Limb (tissue), 2 donors: ENCODE measurements at regions not wholly inside any gene's neighbourhood (a gene's known extent, or its start where the extent isn't known, plus 50 kb on each side); places are given as distances from the start of the nearest gene placed in this dataset.
"Not testable (repeated sequence)": the region's sequence is repeated elsewhere in the genome, so short reads cannot be mapped to it uniquely, and the experiment has no call there.

ENCODE experiments used
- DNase-seq, 2 donors: peaks; one replicate each; pipeline ENCODE4 v3.0.0-alpha.2; 2016; ENCODE audit errors: extremely low spot score in 2 of 2

DNA sequence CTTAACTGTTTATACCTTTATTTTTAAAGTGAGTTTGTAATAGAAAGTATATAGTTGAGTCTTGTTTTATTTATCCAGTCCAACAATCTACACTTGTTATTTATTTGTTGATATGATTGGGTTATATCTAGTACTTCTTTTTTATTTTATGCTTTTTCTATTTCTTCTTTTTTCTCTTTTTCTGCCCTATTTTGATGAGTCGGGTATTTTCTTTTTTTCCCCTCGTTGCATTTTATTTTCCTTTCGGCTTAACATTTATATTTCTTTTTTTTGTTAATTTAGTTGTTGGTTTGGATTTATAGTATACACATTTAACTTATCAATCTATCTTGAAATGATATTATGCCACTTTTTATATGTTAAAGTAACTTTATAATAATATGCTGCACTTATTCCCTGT lies 111.7 kb upstream of the IZUMO3 start:
- DNase-seq: no peak

DNA sequence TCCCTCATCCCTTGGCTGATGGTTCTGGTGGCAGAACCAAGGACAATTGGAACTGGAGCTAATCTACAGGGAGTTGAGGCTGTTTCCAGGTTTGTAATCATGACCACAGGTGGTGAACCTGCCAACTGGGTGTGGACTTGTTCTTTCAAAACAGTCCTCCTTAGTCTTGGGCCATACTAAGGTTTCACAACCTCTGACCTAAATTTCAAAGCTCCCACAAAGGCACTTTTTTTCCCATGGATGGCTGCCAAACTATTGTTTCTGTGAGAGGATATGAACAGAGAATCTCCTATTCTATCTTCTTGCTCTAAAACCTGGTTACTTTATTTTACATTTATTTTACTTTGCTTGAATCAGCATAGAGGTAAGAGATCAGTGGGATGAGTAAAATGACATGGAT lies 106.5 kb upstream of the IZUMO3 start:
- no peak for DNase-seq

DNA sequence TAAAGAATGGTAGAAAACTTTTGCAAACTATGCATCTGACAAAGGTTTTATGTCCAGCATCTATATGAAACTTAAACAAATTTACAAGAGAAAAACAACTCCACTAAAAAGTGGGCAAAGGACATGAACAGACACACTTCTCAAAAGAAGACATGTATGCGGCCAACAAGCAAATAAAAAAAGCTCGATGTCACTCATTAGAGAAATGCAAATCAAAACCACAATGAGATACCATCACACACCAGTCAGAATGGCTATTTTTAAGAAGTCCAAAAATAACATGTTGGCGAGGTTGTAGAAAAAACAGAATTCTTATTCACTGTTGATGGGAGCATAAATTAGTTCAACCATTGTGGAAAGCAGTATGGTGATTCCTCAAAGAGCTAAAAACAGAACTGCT lies 83.1 kb upstream of the IZUMO3 start:
- DNase-seq: not testable (repeated sequence)

DNA sequence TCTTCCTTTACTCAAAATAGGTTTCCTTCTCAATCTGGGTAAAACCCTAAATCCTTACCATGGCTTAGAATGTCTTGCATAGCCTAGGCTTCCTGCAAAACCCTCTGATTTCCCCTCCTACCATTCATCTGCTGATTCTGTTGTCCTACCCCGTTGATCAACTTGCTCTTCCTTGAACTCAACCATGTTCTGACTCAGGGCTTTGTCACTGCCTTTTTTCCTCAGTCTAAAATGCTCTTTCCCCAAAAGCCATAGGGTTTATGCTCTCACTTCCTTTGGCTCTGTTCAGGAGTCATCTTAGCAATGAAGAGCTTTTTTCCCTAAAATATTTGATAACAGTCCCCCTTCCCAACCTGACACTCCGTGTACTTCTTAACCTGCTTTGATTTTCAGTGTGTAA lies 79.4 kb upstream of the IZUMO3 start:
- DNase-seq: no peak

DNA sequence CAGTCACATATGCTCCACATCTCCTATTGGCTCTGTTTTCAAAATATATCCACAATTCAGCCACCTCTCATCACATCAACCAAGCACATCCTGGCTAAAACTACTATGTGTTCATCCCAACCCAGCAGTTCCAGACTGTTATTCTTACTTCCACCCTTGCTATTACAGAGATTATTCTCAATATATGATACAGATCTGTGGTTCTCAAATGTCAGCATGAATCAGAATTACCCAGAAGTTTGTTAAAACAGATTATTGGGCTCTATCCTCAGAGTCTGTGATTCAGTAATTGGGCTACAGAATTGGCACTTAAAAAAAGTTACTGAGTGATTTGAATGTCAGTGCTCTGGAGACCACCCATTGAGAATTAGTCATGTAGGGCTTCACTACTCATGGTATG lies 78.8 kb upstream of the IZUMO3 start:
- no peak for DNase-seq

DNA sequence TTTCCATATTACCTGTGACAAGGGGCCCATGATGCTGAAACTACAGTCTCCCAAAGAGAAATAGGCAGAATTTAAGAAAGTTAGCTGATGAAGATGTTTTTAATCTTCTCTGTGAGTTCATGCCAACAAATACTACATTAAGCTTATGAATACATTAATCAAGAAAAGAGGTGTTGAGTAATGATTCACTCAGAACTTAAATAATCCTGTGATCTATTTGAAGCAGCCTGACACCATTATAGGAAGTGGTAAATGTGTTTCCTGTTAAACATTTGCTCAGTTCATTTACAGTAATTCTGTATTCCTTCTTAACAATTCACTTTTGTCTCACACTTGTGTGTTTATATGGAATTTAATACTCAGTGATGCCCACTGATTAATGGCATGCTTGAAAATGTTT lies 75.0 kb upstream of the IZUMO3 start:
- no peak for DNase-seq

DNA sequence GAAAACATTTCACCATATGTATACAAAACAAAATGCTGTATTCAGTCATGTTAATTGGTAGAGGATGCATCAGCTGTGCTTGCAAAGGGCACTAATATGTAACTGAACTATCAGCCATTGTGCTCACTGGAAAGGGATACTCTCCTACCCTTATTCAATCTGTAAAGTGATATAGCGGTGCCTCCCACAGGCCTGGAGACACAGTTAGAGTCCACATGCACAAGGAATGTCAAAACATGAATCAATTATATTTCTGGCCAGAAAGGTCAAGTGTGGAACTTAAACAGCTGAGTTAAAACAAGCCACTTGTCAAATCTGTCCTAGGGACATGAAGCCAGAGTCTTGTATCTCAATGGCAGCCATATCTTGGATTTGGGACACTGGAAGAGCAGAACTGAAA lies 71.2 kb upstream of the IZUMO3 start:
- DNase-seq: no peak

DNA sequence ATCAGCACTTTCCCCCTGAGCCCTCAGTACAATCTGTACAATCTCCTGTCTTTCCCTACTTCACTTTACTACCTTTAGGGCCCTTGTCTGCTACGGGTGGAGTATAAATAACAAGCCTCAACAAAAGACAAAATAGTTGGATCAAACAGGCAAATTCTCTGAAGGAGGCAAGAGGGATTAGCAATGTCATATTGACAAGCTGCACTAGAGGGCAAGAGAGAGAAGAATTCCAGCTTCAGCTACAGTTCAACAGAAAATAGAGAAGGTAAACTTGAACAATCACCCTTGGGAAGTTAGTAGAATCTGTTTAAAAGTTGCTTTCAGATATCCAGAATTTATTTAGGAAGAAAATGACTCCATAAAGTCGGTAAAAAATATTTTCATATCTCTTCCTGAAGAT lies 68.4 kb upstream of the IZUMO3 start:
- DNase-seq: no peak

DNA sequence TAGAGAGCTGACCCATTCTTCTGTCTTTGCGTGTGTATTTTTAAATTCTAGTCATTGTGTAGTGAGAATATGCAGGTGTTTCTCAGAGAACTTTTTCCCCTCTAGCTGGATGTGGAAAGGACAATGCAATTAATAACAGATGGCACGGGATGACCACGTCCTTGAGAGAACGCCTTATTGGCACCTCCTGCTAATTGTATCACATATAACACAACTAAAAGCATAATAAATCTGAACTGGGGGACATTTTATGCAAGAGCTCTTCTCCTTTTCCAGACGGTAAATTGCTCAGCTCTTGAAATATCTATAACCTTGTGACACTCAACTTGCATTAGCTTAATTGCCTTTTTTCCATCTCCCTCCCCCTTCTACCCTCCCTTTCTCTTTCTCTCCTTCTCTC lies 62.9 kb upstream of the IZUMO3 start:
- no peak for DNase-seq

DNA sequence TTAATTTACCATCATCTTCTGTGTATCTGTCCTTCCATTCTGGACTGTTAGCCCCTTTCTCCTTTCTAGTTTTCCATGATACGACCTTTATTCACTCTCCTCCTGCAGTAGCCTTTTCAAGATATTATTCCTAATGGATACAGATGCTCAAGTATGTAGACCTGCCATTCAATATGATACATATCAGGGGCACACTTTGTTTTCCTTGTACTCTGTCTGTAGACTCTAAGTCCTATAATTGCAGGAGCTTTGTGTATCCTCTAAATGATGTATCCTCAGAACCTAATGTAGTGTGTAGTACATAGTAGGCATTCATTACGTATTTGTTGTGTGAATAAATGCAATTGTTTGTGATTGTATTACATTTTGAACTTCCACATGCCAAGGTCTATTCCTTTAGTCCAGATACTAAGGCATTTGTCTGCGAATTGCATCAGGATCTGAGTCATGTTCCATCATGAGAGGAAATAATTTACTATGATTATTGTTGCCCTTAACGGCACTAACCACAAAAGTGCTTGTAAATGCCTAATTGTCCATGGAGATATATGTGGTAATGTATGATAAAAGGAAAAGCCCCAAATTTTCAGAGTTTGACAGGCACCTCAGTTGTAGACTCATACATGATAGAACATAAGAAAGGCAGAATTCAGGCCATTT lies 57.1 kb upstream of the IZUMO3 start:
- no peak for DNase-seq
